CMK (cell line): ENCODE measurements at regions not wholly inside any gene's neighbourhood (a gene's known extent, or its start where the extent isn't known, plus 50 kb on each side); places are given as distances from the start of the nearest gene placed in this dataset.
A peak's percentile ranks its signal among the peaks of the same experiment; 100 is the strongest.

Experiments used
- DNase-seq: peaks from one replicate; pipeline ENCODE4 v3.0.0-alpha.2; 2010; ENCODE audit warnings: low read depth

GRCh38 chr1:4393191-4393590, 261.2 kb upstream of the AJAP1 start:
- DNase-seq: no peak

GRCh38 chr1:4394366-4394765, 260.0 kb upstream of the AJAP1 start:
- no peak for DNase-seq

- DNase-seq: no peak
Observed at GRCh38 chr1:4395158-4395557, 259.3 kb upstream of the AJAP1 start.

DNA sequence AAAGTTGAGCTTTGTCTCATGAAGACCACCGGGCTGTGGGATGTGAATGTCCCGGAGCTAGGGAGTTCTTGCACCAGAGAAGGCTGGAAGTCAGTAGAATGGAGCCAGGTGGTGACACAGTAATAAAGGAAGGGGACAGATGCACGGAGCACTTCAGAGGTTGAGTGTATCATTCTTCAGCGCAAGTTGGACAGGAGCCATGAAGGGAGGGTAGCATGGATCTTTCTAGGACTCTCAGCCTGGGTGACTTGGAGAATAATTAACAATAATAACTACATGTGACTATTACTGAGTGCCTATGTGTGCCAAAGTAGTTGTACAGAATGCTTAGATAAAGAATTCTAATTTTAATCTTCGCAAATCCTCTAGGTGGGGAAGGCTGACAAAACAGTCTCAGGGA, 258.7 kb upstream of the AJAP1 start:
- DNase-seq: no peak

DNA sequence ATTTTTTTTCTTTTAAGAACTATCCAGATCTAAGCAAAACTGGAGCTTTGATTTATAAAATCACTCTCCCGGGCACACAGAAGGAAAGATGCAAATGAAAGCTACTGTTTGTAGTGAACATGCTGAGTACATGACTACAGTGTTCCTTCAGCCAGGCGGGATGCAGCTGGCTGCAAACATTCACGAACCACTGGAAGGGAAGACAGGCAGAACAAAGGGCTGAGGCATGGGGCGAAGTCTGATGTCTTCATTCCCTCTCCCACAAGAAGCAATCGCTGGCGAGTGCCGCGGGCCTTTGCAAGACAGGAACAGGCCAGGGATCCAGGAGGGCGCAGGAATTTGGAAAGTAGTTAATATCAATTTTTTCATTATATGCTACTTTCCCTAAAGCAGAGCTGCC, 257.9 kb upstream of the AJAP1 start:
- DNase-seq: no peak

DNA sequence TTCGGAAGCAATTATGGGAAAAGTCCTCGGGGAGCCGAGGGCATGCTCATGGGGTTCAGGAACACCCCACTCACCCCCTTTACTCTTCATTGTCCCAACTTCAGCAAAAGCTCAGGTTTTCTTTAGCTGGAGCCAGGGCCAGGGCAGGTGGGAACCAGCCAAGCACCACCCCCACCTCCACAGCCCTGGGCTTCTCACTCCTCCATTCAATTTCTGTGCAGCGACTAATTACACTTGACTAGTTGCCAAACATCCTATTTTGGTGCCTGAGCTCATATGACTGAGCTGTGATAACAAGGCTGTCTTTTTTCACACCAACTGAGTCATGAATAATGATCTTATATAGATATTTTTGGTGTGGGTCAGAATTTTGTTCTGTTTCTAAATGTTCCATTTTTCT, 257.2 kb upstream of the AJAP1 start:
- no peak for DNase-seq

- no peak for DNase-seq
Observed at GRCh38 chr1:4402032-4402431, 252.4 kb upstream of the AJAP1 start.

DNA sequence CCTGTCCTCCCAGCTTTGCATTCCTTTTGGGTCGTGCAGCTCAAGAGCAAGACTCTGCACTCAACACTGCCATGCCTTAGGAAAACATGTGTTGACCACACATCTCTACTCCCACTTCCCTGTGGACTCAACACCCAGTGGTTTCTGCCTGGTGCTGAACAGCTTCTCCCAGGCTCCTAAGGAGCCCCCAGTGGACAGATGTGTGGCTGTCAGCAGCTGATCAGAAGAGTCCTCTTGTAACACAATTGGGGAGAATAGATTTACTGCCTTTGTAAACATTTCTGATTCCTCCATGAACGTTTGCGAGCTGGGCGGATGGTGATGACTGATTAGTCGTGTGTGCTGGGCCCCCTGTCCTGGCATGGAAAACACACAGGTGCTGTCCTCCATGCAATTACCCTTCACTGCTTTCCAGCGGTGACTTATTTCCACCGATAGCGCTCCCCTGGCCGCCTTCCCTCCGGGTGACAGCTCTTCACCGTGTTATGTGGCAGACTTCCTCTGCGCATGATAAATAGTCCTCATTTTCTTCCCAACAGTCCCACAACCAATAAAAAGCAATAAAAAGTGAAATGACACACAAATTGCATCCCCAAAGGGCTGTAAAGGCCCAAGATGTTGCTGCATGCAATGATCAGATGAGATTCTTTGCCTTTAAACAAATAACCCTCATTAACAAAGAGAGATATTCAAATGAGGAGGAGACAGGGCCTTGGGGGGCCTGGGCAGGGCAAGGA, 249.4 kb upstream of the AJAP1 start:
- no peak for DNase-seq

DNA sequence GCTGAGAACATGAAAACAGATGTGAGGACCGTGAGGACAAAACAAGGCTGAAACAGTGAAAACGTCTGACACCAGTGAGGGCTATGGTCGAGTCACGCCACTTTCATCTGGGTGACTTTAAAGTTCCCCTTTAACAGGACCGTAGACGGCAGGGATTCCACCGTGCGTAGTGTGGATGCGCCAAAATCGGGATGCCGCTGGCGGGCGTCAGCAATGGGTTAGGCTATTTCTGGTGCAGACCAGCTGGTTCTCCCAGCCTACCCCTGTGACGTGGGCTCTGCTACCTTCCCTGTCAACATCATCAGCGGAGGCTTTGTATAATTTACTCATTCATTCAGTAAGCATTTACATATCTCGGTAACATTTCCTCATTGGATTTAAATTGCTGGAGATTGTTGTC, 246.6 kb upstream of the AJAP1 start:
- DNase-seq: no peak

DNA sequence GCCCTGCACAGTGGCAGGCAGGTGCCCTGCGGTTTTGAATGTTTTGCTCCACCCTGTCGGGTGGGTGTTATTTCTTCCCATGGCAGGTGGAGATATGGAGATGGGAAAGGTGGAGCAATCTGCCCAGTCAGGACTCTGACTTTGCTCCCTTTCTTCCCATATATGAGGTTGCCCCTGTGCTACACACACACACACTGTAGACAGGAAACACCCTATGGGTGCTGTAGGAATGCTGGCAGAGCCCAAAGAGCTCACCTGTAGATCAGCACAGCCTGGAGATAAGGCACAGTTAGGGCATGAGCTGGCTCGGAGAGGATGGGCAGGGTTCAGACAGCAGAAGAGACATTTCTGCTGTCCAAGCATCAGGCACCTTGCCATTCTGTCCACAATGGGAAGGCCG, 246.0 kb upstream of the AJAP1 start:
- DNase-seq: no peak

GRCh38 chr1:4411862-4412261, 242.5 kb upstream of the AJAP1 start:
- no peak for DNase-seq

- DNase-seq: no peak
Observed at GRCh38 chr1:4415476-4415875, 238.9 kb upstream of the AJAP1 start.

DNA sequence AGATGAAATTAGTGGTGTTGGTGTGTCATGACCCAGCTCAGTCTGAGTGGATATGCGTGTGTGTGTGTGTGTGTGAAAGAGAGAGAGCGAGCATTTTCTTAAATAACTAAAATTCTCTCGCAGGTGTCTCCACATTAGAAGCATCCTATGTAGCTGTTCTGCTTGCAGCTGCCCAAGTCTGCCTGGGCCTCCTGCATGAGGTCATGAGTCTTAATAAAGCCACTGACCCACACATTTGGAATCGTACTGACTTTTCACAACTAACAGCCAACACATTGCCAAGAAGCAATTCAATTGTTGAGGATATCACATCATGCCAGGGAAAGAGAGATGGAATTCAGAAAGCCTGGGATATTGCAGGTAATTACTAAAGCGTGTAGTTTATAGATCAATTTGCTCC, 238.2 kb upstream of the AJAP1 start:
- no peak for DNase-seq

GRCh38 chr1:4418021-4418420, 236.4 kb upstream of the AJAP1 start:
- DNase-seq: no peak

DNA sequence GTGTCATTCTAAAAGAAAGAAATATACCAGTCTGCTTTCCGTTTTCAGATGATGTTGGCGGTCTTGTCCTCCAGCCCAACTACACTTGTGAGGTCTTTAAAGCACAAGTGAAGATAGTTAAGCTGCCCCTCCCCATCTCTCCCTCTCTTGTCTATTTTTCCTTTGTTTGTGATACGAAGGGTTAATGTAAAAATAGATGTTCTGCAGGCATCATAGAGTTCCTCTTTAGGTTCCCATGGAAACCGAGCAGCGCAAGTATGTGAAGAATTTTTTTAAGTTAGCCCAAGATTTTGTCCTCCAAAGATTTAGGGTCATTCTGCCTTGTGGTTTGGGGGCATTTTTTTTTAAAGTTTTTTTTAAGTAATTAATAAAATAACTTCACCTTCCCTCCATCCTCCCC, 232.4 kb upstream of the AJAP1 start:
- DNase-seq: no peak

DNA sequence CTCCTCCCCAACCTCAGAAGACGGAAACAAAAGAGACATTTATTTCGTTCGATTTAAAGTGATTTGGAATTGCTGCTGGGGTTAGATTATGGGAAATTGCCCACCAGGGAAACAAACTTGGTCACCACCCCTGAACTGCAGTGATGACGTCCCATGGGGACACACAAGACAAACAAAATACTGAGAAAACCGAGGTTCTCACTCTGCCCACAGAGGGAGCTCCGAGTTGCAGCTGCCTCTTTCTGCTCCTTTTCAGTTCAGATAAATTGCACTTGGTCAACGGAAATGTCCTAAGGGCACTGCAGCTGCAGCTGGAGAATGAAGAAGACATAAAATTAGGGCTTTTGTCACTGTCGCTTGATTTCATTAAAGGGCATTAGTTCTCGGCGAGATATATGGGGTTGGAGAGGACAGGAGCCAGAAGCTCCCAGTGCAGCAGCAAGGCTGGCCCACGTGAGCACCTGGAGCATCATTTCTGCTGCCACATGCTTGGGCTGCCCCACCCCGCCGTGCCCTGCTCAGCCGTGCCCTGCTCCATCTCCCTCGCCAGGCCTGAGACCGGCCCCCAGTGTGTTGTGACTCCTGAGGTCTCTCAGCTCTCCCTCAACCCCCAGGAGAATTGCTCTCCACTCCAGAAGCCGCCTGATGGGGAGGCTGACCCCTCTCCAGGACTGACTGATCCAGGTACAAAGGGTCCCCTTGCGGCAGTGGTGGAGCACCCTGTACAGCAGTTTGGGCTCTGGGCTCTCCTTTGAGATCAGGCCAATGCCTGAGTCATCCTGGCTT, 231.7 kb upstream of the AJAP1 start:
- no peak for DNase-seq

GRCh38 chr1:4424254-4424653, 230.2 kb upstream of the AJAP1 start:
- DNase-seq: no peak

- DNase-seq: no peak
Observed at GRCh38 chr1:4424766-4425165, 229.6 kb upstream of the AJAP1 start.

- peak; percentile 45 for DNase-seq
Observed at GRCh38 chr1:4425892-4426291, 228.5 kb upstream of the AJAP1 start.

GRCh38 chr1:4428711-4429110, 225.7 kb upstream of the AJAP1 start:
- DNase-seq: no peak

DNA sequence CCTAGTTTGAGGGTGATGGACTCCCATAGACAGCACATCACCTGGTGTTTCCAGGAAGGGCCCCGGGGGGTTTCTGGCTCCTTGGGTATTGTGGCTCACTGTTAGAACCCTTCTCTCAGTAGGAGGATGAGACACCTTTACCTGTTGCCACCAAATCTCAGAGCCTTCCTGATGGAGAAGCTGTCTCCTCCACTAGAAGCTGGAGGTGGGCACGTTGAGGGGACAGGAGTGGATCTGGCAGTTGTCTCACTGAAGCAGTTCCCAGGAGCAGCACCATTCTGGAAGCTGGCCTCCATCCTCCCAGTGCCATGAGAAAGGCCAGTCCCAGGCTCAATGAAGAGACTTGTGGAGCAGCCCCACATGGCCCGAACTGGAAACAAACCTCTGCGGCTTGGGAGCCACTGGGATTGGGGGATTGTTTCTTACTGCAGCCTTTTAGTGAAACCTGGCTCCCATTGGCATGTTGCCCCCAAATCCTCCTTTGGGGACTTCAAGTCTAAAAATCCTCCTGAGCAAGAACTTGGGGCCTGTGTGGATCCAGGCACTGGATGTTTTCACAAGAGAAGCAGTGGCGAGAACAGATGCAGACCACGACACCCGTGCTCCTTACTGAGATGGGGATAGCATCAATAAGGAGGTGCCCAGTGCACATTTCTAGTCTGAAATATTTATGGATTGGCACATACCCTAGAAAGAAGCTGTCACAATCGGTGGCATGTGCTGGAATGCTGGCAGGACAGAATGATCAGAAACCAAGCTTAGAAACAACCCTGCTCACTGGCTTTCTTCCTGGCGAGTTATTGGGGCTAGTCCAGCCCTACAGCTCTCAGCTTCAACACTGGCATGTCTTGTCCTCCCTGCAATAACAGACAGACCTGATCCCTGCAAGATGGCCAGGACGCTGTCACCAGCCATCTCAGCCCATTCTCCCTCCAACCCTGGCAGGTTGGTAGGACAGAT, 223.7 kb upstream of the AJAP1 start:
- no peak for DNase-seq

GRCh38 chr1:4431491-4431890, 222.9 kb upstream of the AJAP1 start:
- DNase-seq: no peak

DNA sequence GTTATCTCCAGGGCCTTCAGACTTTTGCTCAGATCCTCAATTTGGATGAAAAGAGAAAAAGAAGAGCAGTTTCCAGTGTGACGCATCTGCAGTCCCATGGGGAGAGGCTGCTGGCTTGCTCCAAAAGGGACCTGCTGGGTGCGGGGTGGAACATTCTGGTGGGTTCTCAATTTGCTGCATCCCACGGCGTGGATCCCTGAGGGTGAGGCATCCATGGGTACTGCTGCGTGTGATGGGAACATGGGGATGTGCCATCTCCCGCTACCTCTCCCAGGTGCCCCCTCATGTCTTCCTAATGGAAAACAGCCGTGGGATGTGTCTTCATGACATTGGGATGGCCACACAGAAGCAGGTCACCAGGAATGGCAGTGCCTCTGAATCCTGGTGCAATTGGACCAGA, 221.3 kb upstream of the AJAP1 start:
- DNase-seq: no peak
